Panc1 (cell line): ENCODE measurements at regions not wholly inside any gene's neighbourhood (a gene's known extent, or its start where the extent isn't known, plus 50 kb on each side); places are given as distances from the start of the nearest gene placed in this dataset.

Source experiments
- POLR2AphosphoS5 ChIP-seq: IDR thresholded peaks from 2 replicates; pipeline ENCODE4 v1.6.1; 2012; ENCODE audit warnings: mild to moderate bottlenecking, low read depth, low read length, moderate library complexity
- SIN3A ChIP-seq: IDR thresholded peaks from 2 replicates; pipeline ENCODE4 v1.6.1; 2012; ENCODE audit warnings: low read depth, mild to moderate bottlenecking, low read length, moderate library complexity, borderline replicate concordance; ENCODE audit not compliant: insufficient read depth
- TF ChIP-seq, protein P1 (sequence below): fragments of 450-650 bp; IDR thresholded peaks from 2 replicates; pipeline ENCODE4 v1.5.1; 2017; ENCODE audit warnings: mild to moderate bottlenecking
- TF ChIP-seq, protein P2 (sequence below), 2 experiments: IDR thresholded peaks; 2 replicates each; pipeline ENCODE4 v1.6.1; 2011 to 2012; ENCODE audit warnings: low read depth in 2 of 2, control low read depth in 1 of 2, low read length in 1 of 2, mild to moderate bottlenecking in 1 of 2, moderate library complexity in 1 of 2; ENCODE audit not compliant: insufficient read depth in 1 of 2

- TF ChIP-seq, protein P1, sequence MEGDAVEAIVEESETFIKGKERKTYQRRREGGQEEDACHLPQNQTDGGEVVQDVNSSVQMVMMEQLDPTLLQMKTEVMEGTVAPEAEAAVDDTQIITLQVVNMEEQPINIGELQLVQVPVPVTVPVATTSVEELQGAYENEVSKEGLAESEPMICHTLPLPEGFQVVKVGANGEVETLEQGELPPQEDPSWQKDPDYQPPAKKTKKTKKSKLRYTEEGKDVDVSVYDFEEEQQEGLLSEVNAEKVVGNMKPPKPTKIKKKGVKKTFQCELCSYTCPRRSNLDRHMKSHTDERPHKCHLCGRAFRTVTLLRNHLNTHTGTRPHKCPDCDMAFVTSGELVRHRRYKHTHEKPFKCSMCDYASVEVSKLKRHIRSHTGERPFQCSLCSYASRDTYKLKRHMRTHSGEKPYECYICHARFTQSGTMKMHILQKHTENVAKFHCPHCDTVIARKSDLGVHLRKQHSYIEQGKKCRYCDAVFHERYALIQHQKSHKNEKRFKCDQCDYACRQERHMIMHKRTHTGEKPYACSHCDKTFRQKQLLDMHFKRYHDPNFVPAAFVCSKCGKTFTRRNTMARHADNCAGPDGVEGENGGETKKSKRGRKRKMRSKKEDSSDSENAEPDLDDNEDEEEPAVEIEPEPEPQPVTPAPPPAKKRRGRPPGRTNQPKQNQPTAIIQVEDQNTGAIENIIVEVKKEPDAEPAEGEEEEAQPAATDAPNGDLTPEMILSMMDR = no peak
- TF ChIP-seq, protein P2, sequence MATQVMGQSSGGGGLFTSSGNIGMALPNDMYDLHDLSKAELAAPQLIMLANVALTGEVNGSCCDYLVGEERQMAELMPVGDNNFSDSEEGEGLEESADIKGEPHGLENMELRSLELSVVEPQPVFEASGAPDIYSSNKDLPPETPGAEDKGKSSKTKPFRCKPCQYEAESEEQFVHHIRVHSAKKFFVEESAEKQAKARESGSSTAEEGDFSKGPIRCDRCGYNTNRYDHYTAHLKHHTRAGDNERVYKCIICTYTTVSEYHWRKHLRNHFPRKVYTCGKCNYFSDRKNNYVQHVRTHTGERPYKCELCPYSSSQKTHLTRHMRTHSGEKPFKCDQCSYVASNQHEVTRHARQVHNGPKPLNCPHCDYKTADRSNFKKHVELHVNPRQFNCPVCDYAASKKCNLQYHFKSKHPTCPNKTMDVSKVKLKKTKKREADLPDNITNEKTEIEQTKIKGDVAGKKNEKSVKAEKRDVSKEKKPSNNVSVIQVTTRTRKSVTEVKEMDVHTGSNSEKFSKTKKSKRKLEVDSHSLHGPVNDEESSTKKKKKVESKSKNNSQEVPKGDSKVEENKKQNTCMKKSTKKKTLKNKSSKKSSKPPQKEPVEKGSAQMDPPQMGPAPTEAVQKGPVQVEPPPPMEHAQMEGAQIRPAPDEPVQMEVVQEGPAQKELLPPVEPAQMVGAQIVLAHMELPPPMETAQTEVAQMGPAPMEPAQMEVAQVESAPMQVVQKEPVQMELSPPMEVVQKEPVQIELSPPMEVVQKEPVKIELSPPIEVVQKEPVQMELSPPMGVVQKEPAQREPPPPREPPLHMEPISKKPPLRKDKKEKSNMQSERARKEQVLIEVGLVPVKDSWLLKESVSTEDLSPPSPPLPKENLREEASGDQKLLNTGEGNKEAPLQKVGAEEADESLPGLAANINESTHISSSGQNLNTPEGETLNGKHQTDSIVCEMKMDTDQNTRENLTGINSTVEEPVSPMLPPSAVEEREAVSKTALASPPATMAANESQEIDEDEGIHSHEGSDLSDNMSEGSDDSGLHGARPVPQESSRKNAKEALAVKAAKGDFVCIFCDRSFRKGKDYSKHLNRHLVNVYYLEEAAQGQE (IDR thresholded peaks at IDR 0.05; ENCODE audit: insufficient read depth in 1 of 2, low read depth in 2 of 2, low read length in 1 of 2) = no peak
- no peak for TF ChIP-seq SIN3A
- no peak for TF ChIP-seq POLR2AphosphoS5
These were observed 182.1 kb upstream of the OPRM1 start for GRCh38 chr6:153856929-153857376.
